K562 (cell line): ENCODE measurements at regions not wholly inside any gene's neighbourhood (a gene's known extent, or its start where the extent isn't known, plus 50 kb on each side); places are given as distances from the start of the nearest gene placed in this dataset.

Source experiments
- ATAC-seq: fragments of 200-7000 bp; cut with Tn5 transposase; 3 replicates; pipeline ENCODE4 v1.9.1; 2020; ENCODE audit warnings: moderate library complexity
- BruUV-seq: library from RNA; stranded (reverse); fragments of 400-500 nt; replicated peaks from 2 replicates; lab custom pipeline; 2021; lab: Mats Ljungman, UMichigan
- CTCF ChIA-PET: fragments of 300-600 bp; formaldehyde crosslinking; extraction: SDS; loops from one replicate; lab custom pipeline; 2021; ENCODE audit warnings: low intra/inter-chr PET ratio; lab: Yijun Ruan, JAX
- POLR2A ChIA-PET: fragments of 300-600, 350-650 bp; sonication (Branson Sonifier 250); formaldehyde crosslinking; extraction: SDS; loops from one replicate; lab custom pipeline; 2021; ENCODE audit warnings: antibody characterized with exemption, inconsistent platforms; lab: Yijun Ruan, JAX
- DNase-seq, 4 experiments: peaks; one replicate each; pipeline versions ENCODE4 v3.0.0 to v3.0.0-alpha.2; 2011 to 2018; ENCODE audit warnings: low spot score in 3 of 4, mixed read lengths in 3 of 4; ENCODE audit errors: extremely low read depth in 1 of 4
- FAIRE-seq: peaks from 2 replicates; lab custom pipeline; 2011; peaks lifted over from hg19 to GRCh38; lab: Jason Lieb, UNC
- H2AFZ ChIP-seq: 2 replicates; pipeline ENCODE4 v1.6.0; 2011; ENCODE audit warnings: low read depth, low read length, control low read depth, inconsistent platforms
- H3K27ac ChIP-seq: fragments of 200-600 bp; 3 replicates; pipeline ENCODE4 v1.8.0; 2011; ENCODE audit warnings: low read depth, mild to moderate bottlenecking, control low read depth, inconsistent platforms, low read length, moderate library complexity, mixed read lengths; ENCODE audit errors: extremely low read depth
- H3K27me3 ChIP-seq, 2 experiments: fragments of 300-600 bp in 1 of 2; 2 replicates in 1 of 2; 3 replicates in 1 of 2; pipeline versions ENCODE4 v1.6.0 to v1.8.0; 2011; ENCODE audit warnings: inconsistent platforms in 2 of 2, low read length in 2 of 2, mild to moderate bottlenecking in 1 of 2, mixed read lengths in 1 of 2, moderate library complexity in 1 of 2; ENCODE audit not compliant: control insufficient read depth in 2 of 2, insufficient read depth in 2 of 2
- H3K36me3 ChIP-seq: fragments of 300-600 bp; 3 replicates; pipeline ENCODE4 v1.8.0; 2011; ENCODE audit warnings: mild to moderate bottlenecking, low read length, inconsistent platforms; ENCODE audit not compliant: control insufficient read depth, insufficient read depth
- H3K4me1 ChIP-seq, 2 experiments: fragments of 200-600 bp in 1 of 2; replicated peaks in 1 of 2; 2 replicates in 1 of 2; 3 replicates in 1 of 2; pipeline versions ENCODE4 v1.5.1 to v1.8.0; 2011; ENCODE audit warnings: inconsistent platforms in 2 of 2, low read length in 2 of 2, mild to moderate bottlenecking in 1 of 2, mixed read lengths in 1 of 2, moderate library complexity in 1 of 2; ENCODE audit not compliant: control insufficient read depth in 2 of 2, insufficient read depth in 2 of 2
- H3K4me2 ChIP-seq: 2 replicates; pipeline ENCODE4 v1.6.1; 2011; ENCODE audit warnings: low read length, control low read depth, inconsistent platforms, mixed read lengths; ENCODE audit not compliant: insufficient read depth
- H3K4me3 ChIP-seq: fragments of 200-600 bp; sonication (generic), shearing (Covaris generic); 2 replicates; pipeline ENCODE4 v1.5.1; 2016; ENCODE audit warnings: control low read depth, inconsistent platforms
- H3K79me2 ChIP-seq: fragments of 200-600 bp; 3 replicates; pipeline ENCODE4 v1.8.0; 2011; ENCODE audit warnings: low read length, inconsistent platforms; ENCODE audit not compliant: control insufficient read depth, insufficient read depth
- H3K9ac ChIP-seq, 2 experiments: 2 replicates each; pipeline versions ENCODE4 v1.6.0 to v1.6.1; 2011; ENCODE audit warnings: low read depth in 2 of 2, low read length in 2 of 2, control low read depth in 1 of 2, inconsistent platforms in 1 of 2, mild to moderate bottlenecking in 1 of 2, mixed read lengths in 1 of 2; ENCODE audit not compliant: insufficient read depth in 1 of 2
- H3K9me1 ChIP-seq: one replicate; pipeline ENCODE4 v1.6.0; 2011; ENCODE audit warnings: inconsistent platforms, mild to moderate bottlenecking, low read length, moderate library complexity; ENCODE audit not compliant: control insufficient read depth, insufficient read depth
- H3K9me3 ChIP-seq: replicated peaks from 2 replicates; pipeline ENCODE4 v1.5.1; 2011; ENCODE audit warnings: low read depth, low read length, inconsistent platforms; ENCODE audit not compliant: control insufficient read depth, insufficient read depth
- H4K20me1 ChIP-seq: replicated peaks from 2 replicates; pipeline ENCODE4 v1.6.1; 2011; ENCODE audit warnings: low read length, inconsistent platforms, mixed read lengths; ENCODE audit not compliant: control insufficient read depth, insufficient read depth
- ATF7 ChIP-seq: fragments of 450-650 bp; IDR thresholded peaks from 2 replicates; pipeline ENCODE4 v1.7.1; 2014; ENCODE audit warnings: mild to moderate bottlenecking, moderate library complexity
- KDM4B ChIP-seq, 2 experiments: fragments of 450-650 bp in 1 of 2; sonication (generic) in 1 of 2; IDR thresholded peaks; 2 replicates each; pipeline ENCODE4 v1.6.1; 2016 to 2017; ENCODE audit warnings: borderline replicate concordance in 2 of 2, antibody characterized with exemption in 1 of 2, low read depth in 1 of 2, mild to moderate bottlenecking in 1 of 2
- NR4A1 ChIP-seq, 2 experiments: fragments of 250-450 bp in 1 of 2; fragments of 450-650 bp in 1 of 2; sonication (Bioruptor Pico) in 1 of 2; IDR thresholded peaks; 2 replicates each; pipeline versions ENCODE4 v1.4.0 to v1.6.1; 2016 to 2020; ENCODE audit warnings: mild to moderate bottlenecking in 2 of 2, missing compliant biosample characterization in 1 of 2, missing genetic modification characterization in 1 of 2, moderate library complexity in 1 of 2
- SNIP1 ChIP-seq: fragments of 450-650 bp; IDR thresholded peaks from 2 replicates; pipeline ENCODE4 v1.7.1; 2017; ENCODE audit warnings: low read depth, mild to moderate bottlenecking
- SRSF1 ChIP-seq: fragments of 200-400 bp; formaldehyde crosslinking; IDR thresholded peaks from 2 replicates; pipeline ENCODE4 v1.6.1; 2017; ENCODE audit warnings: mild to moderate bottlenecking, low read depth, low read length, moderate library complexity
- ZNF282 ChIP-seq: sonication (generic); formaldehyde crosslinking; IDR thresholded peaks from 2 replicates; pipeline ENCODE4 v1.8.1; 2023; ENCODE audit warnings: missing genetic modification reagents
- WGBS: fragments of 100-300 bp; shearing (Covaris generic); methylation state at CpG from one replicate; pipeline ENCODE4 v1.1.6; 2016; ENCODE audit warnings: low coverage, mixed read lengths; ENCODE audit not compliant: insufficient coverage; ENCODE audit errors: missing lambda C conversion rate; 5-methylcytosine and 5-hydroxymethylcytosine counted together
- in situ Hi-C: fragments of 300-500 bp; cut with MboI; formaldehyde crosslinking; loops from 4 replicates; pipeline ENCODE4 v1.15.0; 2018; ENCODE audit warnings: inconsistent platforms, mixed read lengths
- intact Hi-C: fragments of 100-400 bp; cut with micrococcal nuclease; formaldehyde crosslinking; loops from 2 replicates; pipeline ENCODE4 v1.14.2; 2022

- TF ChIP-seq NR4A1 (CRISPR knock-in tag; IDR thresholded peaks at IDR 0.05) (no peak), NR4A1 (tag; IDR thresholded peaks at IDR 0.05) (no peak), SRSF1 (no peak), ZNF282 (CRISPR knock-in tag) (no peak), SNIP1 (no peak)
These were observed 221.3 kb upstream of the CTAGE1 start (continued) for GRCh38 chr18:22639026-22639463.

- H3K27ac ChIP-seq = no peak overlapping the region
- no peaks in the 10 kb centered on the region for H3K79me2 ChIP-seq
- no peaks in the 10 kb centered on the region for H3K9me1 ChIP-seq
- ChIA-PET CTCF (no interaction called here), POLR2A (no interaction called here)
- FAIRE-seq (no peak), DNase-seq (no peak), ATAC-seq (no peak)
- H3K27me3 ChIP-seq = peaks cover 0 to 2% of the 10 kb centered on the region in 2 experiments; a peak in 2 of 5 replicates
- no peak overlapping the region for H3K4me3 ChIP-seq
- H3K36me3 ChIP-seq = no peaks in the 10 kb centered on the region
- no peaks in the 10 kb centered on the region for H4K20me1 ChIP-seq
- BruUV-seq = no TSS peak
- in situ Hi-C loops = no loop called here
- H3K9me3 ChIP-seq = no peaks in the 10 kb centered on the region
- no peak for TF ChIP-seq KDM4B (IDR thresholded peaks at IDR 0.05; ENCODE audit: borderline replicate concordance in 2 of 2, low read depth in 1 of 2)
- TF ChIP-seq ATF7 = no peak
- intact Hi-C loops = no loop called here
- H3K9ac ChIP-seq = no peak overlapping the region
- no peaks in the 10 kb centered on the region for H3K4me1 ChIP-seq
- H3K4me2 ChIP-seq = no peak overlapping the region
- no peak overlapping the region for H2AFZ ChIP-seq
- WGBS = 5% methylated on average over 8 of the region's 10 CpGs
These were observed 221.8 kb upstream of the CTAGE1 start for GRCh38 chr18:22639561-22639960.
